ENCODE measurements at regions not wholly inside any gene's neighbourhood (a gene's known extent, or its start where the extent isn't known, plus 50 kb on each side); places are given as distances from the start of the nearest gene placed in this dataset.

DNA sequence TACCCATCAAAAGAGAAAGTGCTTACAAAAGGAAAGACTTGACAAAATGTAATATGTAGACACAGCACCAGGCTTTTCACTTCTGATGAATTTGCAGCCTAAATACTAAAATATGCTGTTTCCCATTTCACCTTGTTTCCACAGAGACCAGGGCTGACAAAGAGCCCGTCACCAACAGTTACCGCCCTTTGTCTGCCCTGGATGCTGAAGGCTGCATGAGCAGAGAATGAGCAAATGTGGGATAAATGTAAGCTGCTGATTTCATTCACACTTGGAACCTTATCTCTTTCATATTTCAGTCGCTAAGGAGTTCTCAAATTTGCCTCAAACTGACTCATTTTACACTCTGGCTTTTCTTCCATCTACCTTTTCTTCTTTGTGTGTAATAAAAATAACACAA is 213.9 kb downstream of the TMEM167A start:
- Histone ChIP-seq H3K4me1 (ENCODE audit: insufficient read depth, low read length) (no peaks in the 10 kb centered on the region), H3K79me2 (ENCODE audit: insufficient read depth, low read length) (no peaks in the 10 kb centered on the region), H3K9me3 (ENCODE audit: low read depth, low read length) (no peaks in the 10 kb centered on the region), H4K20me1 (ENCODE audit: insufficient read depth, low read length) (no peaks in the 10 kb centered on the region), H2AFZ (ENCODE audit: low read length) (no peak overlapping the region), H3K36me3 (ENCODE audit: insufficient read depth, low read length) (no peaks in the 10 kb centered on the region), H3K27me3 (ENCODE audit: insufficient read depth, low read length) (peaks cover 3% of the 10 kb centered on the region), H3K4me2 (ENCODE audit: insufficient read depth, low read length) (no peak overlapping the region), H3K4me3 (ENCODE audit: insufficient read depth, low read length) (no peak overlapping the region), H3K27ac (ENCODE audit: low read depth, low read length) (no peak overlapping the region)
- no peak for DNase-seq (ENCODE audit: insufficient read length, low spot score, missing footprints)
- TF ChIP-seq, protein P1, sequence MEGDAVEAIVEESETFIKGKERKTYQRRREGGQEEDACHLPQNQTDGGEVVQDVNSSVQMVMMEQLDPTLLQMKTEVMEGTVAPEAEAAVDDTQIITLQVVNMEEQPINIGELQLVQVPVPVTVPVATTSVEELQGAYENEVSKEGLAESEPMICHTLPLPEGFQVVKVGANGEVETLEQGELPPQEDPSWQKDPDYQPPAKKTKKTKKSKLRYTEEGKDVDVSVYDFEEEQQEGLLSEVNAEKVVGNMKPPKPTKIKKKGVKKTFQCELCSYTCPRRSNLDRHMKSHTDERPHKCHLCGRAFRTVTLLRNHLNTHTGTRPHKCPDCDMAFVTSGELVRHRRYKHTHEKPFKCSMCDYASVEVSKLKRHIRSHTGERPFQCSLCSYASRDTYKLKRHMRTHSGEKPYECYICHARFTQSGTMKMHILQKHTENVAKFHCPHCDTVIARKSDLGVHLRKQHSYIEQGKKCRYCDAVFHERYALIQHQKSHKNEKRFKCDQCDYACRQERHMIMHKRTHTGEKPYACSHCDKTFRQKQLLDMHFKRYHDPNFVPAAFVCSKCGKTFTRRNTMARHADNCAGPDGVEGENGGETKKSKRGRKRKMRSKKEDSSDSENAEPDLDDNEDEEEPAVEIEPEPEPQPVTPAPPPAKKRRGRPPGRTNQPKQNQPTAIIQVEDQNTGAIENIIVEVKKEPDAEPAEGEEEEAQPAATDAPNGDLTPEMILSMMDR (IDR thresholded peaks at IDR 0.05; ENCODE audit: extremely low read depth, low read depth, low read length), result no peak

DNA sequence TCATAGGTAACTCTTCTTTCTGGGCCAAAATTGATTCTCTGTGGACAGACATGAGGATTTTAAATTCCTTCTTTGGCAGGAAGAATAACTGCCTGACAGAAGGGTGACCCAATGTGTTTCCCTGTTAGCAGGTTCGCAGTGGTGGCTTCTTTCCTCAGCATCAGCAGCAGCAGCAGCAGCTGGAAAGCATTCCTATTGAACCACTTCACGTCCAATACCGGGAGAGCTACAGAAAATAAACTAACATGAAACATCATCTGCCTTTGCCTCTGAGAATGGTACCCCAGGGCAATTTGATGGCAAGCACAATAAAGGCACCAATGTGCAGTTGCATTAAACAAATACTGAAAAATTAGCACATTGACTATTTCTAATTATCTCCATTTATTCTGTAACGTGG is 214.5 kb downstream of the TMEM167A start:
- Histone ChIP-seq H3K27ac (ENCODE audit: low read depth, low read length) (no peak overlapping the region), H2AFZ (ENCODE audit: low read length) (no peak overlapping the region), H3K36me3 (ENCODE audit: insufficient read depth, low read length) (no peaks in the 10 kb centered on the region), H3K4me2 (ENCODE audit: insufficient read depth, low read length) (no peak overlapping the region), H4K20me1 (ENCODE audit: insufficient read depth, low read length) (no peaks in the 10 kb centered on the region), H3K27me3 (ENCODE audit: insufficient read depth, low read length) (peaks cover 4% of the 10 kb centered on the region), H3K79me2 (ENCODE audit: insufficient read depth, low read length) (no peaks in the 10 kb centered on the region), H3K9me3 (ENCODE audit: low read depth, low read length) (no peaks in the 10 kb centered on the region), H3K4me1 (ENCODE audit: insufficient read depth, low read length) (no peaks in the 10 kb centered on the region), H3K4me3 (ENCODE audit: insufficient read depth, low read length) (no peak overlapping the region)
- TF ChIP-seq, protein P1 (IDR thresholded peaks at IDR 0.05; ENCODE audit: extremely low read depth, low read depth, low read length), result no peak
- no peak for DNase-seq (ENCODE audit: insufficient read length, low spot score, missing footprints)

- no peaks in the 10 kb centered on the region for H3K4me1 ChIP-seq (ENCODE audit: insufficient read depth, low read length)
Measured at GRCh38 chr5:82862261-82862660, 214.9 kb downstream of the TMEM167A start.

GRCh38 chr5:82861701-82862100 is 215.5 kb downstream of the TMEM167A start:
- Histone ChIP-seq H3K9me3 (ENCODE audit: low read depth, low read length) (no peaks in the 10 kb centered on the region), H2AFZ (ENCODE audit: low read length) (no peak overlapping the region), H3K4me1 (ENCODE audit: insufficient read depth, low read length) (no peaks in the 10 kb centered on the region), H3K27me3 (ENCODE audit: insufficient read depth, low read length) (peaks cover 7% of the 10 kb centered on the region), H3K4me3 (ENCODE audit: insufficient read depth, low read length) (no peak overlapping the region), H3K27ac (ENCODE audit: low read depth, low read length) (no peak overlapping the region), H3K4me2 (ENCODE audit: insufficient read depth, low read length) (no peak overlapping the region), H3K36me3 (ENCODE audit: insufficient read depth, low read length) (no peaks in the 10 kb centered on the region), H4K20me1 (ENCODE audit: insufficient read depth, low read length) (no peaks in the 10 kb centered on the region), H3K79me2 (ENCODE audit: insufficient read depth, low read length) (no peaks in the 10 kb centered on the region)
- no peak for DNase-seq (ENCODE audit: insufficient read length, low spot score, missing footprints)
- TF ChIP-seq, protein P1 (IDR thresholded peaks at IDR 0.05; ENCODE audit: extremely low read depth, low read depth, low read length), result no peak

More at GRCh38 chr5:82862261-82862660, 214.9 kb downstream of the TMEM167A start:
- Histone ChIP-seq H3K9me3 (ENCODE audit: low read depth, low read length) (no peaks in the 10 kb centered on the region), H3K27ac (ENCODE audit: low read depth, low read length) (no peak overlapping the region), H3K27me3 (ENCODE audit: insufficient read depth, low read length) (peaks cover 7% of the 10 kb centered on the region), H2AFZ (ENCODE audit: low read length) (no peak overlapping the region), H3K79me2 (ENCODE audit: insufficient read depth, low read length) (no peaks in the 10 kb centered on the region), H3K36me3 (ENCODE audit: insufficient read depth, low read length) (no peaks in the 10 kb centered on the region), H3K4me2 (ENCODE audit: insufficient read depth, low read length) (no peak overlapping the region), H3K4me3 (ENCODE audit: insufficient read depth, low read length) (no peak overlapping the region), H4K20me1 (ENCODE audit: insufficient read depth, low read length) (no peaks in the 10 kb centered on the region)
- TF ChIP-seq, protein P1 (IDR thresholded peaks at IDR 0.05; ENCODE audit: extremely low read depth, low read depth, low read length), result no peak
- DNase-seq (ENCODE audit: insufficient read length, low spot score, missing footprints), result no peak
